ENCODE measurements at regions not wholly inside any gene's neighbourhood (a gene's known extent, or its start where the extent isn't known, plus 50 kb on each side); places are given as distances from the start of the nearest gene placed in this dataset.

GRCh38 chr6:148649454-148649963 is 97.3 kb upstream of the UST start:
- TF ChIP-seq CTCF (IDR thresholded peaks at IDR 0.05; ENCODE audit: unreplicated experiment in 3 of 3): no peak
- H3K4me1 Mint-ChIP-seq: no peaks in the 10 kb centered on the region
- no peak overlapping the region for H3K27ac Mint-ChIP-seq
- H3K4me3 Mint-ChIP-seq: no peak overlapping the region
- H3K9me3 Mint-ChIP-seq: peaks cover 35% of the 10 kb centered on the region
- no peaks in the 10 kb centered on the region for H3K27me3 Mint-ChIP-seq (ENCODE audit: low read depth)
- peaks cover 5% of the 10 kb centered on the region for H3K36me3 Mint-ChIP-seq (ENCODE audit: low read depth)

- Mint-ChIP-seq H3K27ac (no peak overlapping the region), H3K9me3 (peaks cover 35% of the 10 kb centered on the region), H3K4me3 (no peak overlapping the region), H3K27me3 (ENCODE audit: low read depth) (no peaks in the 10 kb centered on the region), H3K36me3 (ENCODE audit: low read depth) (peaks cover 5% of the 10 kb centered on the region), H3K4me1 (no peaks in the 10 kb centered on the region)
- no peak for TF ChIP-seq CTCF (IDR thresholded peaks at IDR 0.05; ENCODE audit: unreplicated experiment in 3 of 3)
These were observed 95.8 kb upstream of the UST start for GRCh38 chr6:148650941-148651505.

- Mint-ChIP-seq H3K27me3 (ENCODE audit: low read depth) (no peaks in the 10 kb centered on the region), H3K9me3 (peaks cover 35% of the 10 kb centered on the region), H3K4me3 (no peak overlapping the region), H3K4me1 (no peaks in the 10 kb centered on the region), H3K27ac (no peak overlapping the region), H3K36me3 (ENCODE audit: low read depth) (peaks cover 5% of the 10 kb centered on the region)
- TF ChIP-seq CTCF (IDR thresholded peaks at IDR 0.05; ENCODE audit: unreplicated experiment in 3 of 3): no peak
These were observed 94.6 kb upstream of the UST start for GRCh38 chr6:148652205-148652604.

GRCh38 chr6:148653138-148653776 is 93.6 kb upstream of the UST start:
- TF ChIP-seq CTCF (IDR thresholded peaks at IDR 0.05; ENCODE audit: unreplicated experiment in 3 of 3): no peak
- H3K27me3 Mint-ChIP-seq (ENCODE audit: low read depth): no peaks in the 10 kb centered on the region
- no peaks in the 10 kb centered on the region for H3K4me1 Mint-ChIP-seq
- no peak overlapping the region for H3K4me3 Mint-ChIP-seq
- H3K9me3 Mint-ChIP-seq: peaks cover 39% of the 10 kb centered on the region
- H3K36me3 Mint-ChIP-seq (ENCODE audit: low read depth): peaks cover 5% of the 10 kb centered on the region
- H3K27ac Mint-ChIP-seq: no peak overlapping the region

GRCh38 chr6:148657048-148657447 is 89.8 kb upstream of the UST start:
- Mint-ChIP-seq H3K4me3 (no peak overlapping the region), H3K27me3 (ENCODE audit: low read depth) (no peaks in the 10 kb centered on the region), H3K9me3 (peaks cover 33% of the 10 kb centered on the region), H3K4me1 (no peaks in the 10 kb centered on the region), H3K36me3 (ENCODE audit: low read depth) (peaks cover 5% of the 10 kb centered on the region), H3K27ac (no peak overlapping the region)
- no peak for TF ChIP-seq CTCF (IDR thresholded peaks at IDR 0.05; ENCODE audit: unreplicated experiment in 3 of 3)

Data from nephron (organoid).